Activated naive CD8-positive, alpha-beta T cell treated with anti-CD3 and anti-CD28 coated beads for 36 hours (primary cell): ENCODE measurements at regions not wholly inside any gene's neighbourhood (a gene's known extent, or its start where the extent isn't known, plus 50 kb on each side); places are given as distances from the start of the nearest gene placed in this dataset.
"Not testable (repeated sequence)": the region's sequence is repeated elsewhere in the genome, so short reads cannot be mapped to it uniquely, and the experiment has no call there.

ENCODE experiments used
- DNase-seq: peaks from one replicate; pipeline ENCODE4 v3.0.0; 2021
- H3K27ac Mint-ChIP-seq: one replicate; pipeline ENCODE4 v1.8.0; 2022; ENCODE audit warnings: mild to moderate bottlenecking, moderate library complexity, mixed read lengths
- H3K27me3 Mint-ChIP-seq: one replicate; pipeline ENCODE4 v1.8.0; 2022; ENCODE audit warnings: mild to moderate bottlenecking, mixed read lengths
- H3K36me3 Mint-ChIP-seq: one replicate; pipeline ENCODE4 v1.8.0; 2021; ENCODE audit warnings: mild to moderate bottlenecking, mixed read lengths
- H3K4me1 Mint-ChIP-seq: one replicate; pipeline ENCODE4 v1.8.0; 2021; ENCODE audit warnings: mixed read lengths
- H3K4me3 Mint-ChIP-seq: one replicate; pipeline ENCODE4 v1.8.0; 2022; ENCODE audit warnings: mild to moderate bottlenecking, moderate library complexity, mixed read lengths
- H3K9me3 Mint-ChIP-seq: one replicate; pipeline ENCODE4 v1.8.0; 2022; ENCODE audit warnings: mixed read lengths

DNA sequence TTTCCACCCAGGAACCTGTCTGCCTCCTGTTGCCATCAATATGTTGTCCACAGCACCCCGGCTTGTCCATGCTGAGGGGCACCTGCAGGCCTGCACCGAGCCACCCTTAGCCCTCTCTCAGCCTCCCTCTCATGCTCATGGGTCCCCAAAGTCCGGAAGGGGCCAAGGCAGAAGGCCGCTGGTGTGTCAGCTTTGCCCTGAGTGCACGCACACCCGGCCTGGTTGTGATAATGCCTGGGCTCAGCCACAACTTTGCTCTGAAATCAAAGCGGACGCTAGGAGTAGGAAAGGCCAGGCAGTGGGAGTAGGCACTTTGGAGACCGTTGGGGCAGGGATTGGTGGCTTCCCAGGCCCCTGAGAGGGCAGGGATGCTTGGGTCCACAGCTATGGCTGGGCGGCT, 201.8 kb upstream of the NUDT12 start:
- DNase-seq: no peak
- H3K4me1 Mint-ChIP-seq: no peaks in the 10 kb centered on the region
- no peaks in the 10 kb centered on the region for H3K27me3 Mint-ChIP-seq
- H3K4me3 Mint-ChIP-seq: no peak overlapping the region
- no peaks in the 10 kb centered on the region for H3K9me3 Mint-ChIP-seq
- no peak overlapping the region for H3K27ac Mint-ChIP-seq
- H3K36me3 Mint-ChIP-seq: no peaks in the 10 kb centered on the region

GRCh38 chr5:103758996-103759395, 196.4 kb upstream of the NUDT12 start:
- DNase-seq: no peak
- Mint-ChIP-seq H3K4me1 (no peaks in the 10 kb centered on the region), H3K9me3 (no peaks in the 10 kb centered on the region), H3K4me3 (no peak overlapping the region), H3K27me3 (no peaks in the 10 kb centered on the region), H3K36me3 (no peaks in the 10 kb centered on the region), H3K27ac (no peak overlapping the region)

DNA sequence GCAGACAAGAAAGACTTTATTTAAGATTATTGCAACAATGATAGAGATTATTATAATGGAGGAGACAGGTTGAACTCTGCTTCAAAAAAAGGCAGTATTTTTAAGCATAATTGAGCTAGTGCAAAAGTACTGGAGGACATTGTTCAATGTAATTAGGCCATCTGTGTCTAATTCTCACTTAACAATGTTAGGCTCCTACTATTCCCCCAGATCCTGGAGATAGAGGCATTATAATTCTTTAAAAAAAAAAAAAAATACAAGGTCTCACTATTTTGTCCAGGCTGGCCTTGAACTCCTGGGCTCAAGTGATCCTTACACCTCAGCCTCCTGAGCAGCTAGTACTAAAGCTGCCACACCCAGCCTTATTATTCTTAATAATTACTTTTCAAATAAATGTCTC, 193.4 kb upstream of the NUDT12 start:
- Mint-ChIP-seq H3K27me3 (no peaks in the 10 kb centered on the region), H3K36me3 (no peaks in the 10 kb centered on the region), H3K27ac (no peak overlapping the region), H3K4me1 (no peaks in the 10 kb centered on the region), H3K9me3 (no peaks in the 10 kb centered on the region), H3K4me3 (no peak overlapping the region)
- no peak for DNase-seq

DNA sequence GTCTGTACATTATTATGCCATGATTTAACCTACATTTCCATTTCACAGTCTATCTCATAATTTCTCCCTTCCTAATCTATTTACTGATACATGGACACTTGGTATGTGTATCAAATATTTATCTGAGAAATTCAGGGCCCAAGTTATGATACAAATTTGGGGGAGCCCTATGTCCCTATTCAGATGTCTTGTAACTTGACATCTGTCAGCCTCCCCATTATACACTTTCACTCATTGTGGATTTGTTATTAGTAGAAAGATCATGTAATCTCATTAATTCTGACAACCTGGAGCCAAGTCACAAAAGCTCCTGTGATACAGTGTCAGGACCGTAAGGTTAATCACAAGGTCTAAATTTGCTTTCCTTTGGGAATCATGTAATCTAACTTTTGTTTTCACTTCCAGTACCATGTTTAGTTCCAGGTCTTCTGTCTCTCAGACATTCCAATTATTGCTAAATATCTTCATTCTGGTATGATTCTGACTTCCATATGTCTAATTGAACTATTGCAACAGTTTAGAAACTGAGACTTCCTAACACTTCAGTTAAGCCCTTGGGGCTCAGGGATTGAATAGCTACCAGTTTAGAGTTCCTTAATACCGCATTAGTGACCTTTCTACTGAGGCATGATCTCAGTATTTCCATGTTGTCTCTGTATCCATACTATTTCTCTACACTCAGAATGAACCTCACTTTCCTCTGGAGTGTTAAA, 182.9 kb upstream of the NUDT12 start:
- peaks cover 4% of the 10 kb centered on the region for H3K9me3 Mint-ChIP-seq
- no peak for DNase-seq
- H3K4me1 Mint-ChIP-seq: no peaks in the 10 kb centered on the region
- no peak overlapping the region for H3K4me3 Mint-ChIP-seq
- H3K36me3 Mint-ChIP-seq: no peaks in the 10 kb centered on the region
- no peak overlapping the region for H3K27ac Mint-ChIP-seq
- H3K27me3 Mint-ChIP-seq: no peaks in the 10 kb centered on the region

GRCh38 chr5:103744159-103744558, 181.6 kb upstream of the NUDT12 start:
- Mint-ChIP-seq H3K4me1 (no peaks in the 10 kb centered on the region), H3K9me3 (peaks cover 6% of the 10 kb centered on the region), H3K36me3 (no peaks in the 10 kb centered on the region), H3K4me3 (no peak overlapping the region), H3K27ac (no peak overlapping the region), H3K27me3 (no peaks in the 10 kb centered on the region)
- DNase-seq: no peak

DNA sequence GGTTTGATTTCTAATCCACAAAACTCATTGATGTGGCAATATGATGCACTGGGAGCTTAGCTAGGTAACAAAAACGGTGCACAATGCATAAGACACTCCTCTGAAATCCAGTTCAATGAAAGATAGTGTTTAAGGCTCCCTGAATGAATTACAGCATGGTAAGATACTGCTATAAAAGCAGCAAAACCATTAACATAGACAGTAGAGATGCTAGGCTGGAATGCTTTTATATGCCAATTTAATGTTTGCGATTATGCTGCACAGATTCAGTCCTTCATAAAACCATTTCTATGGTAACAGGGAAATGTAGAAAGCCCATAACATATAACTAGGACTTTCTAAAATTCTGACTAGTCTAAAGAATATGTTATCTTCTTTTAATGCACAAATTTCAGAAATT, 180.8 kb upstream of the NUDT12 start:
- no peak for DNase-seq
- Mint-ChIP-seq H3K4me3 (no peak overlapping the region), H3K9me3 (peaks cover 6% of the 10 kb centered on the region), H3K36me3 (no peaks in the 10 kb centered on the region), H3K4me1 (no peaks in the 10 kb centered on the region), H3K27ac (no peak overlapping the region), H3K27me3 (no peaks in the 10 kb centered on the region)

- no peak overlapping the region for H3K27ac Mint-ChIP-seq
- no peaks in the 10 kb centered on the region for H3K36me3 Mint-ChIP-seq
- no peaks in the 10 kb centered on the region for H3K4me1 Mint-ChIP-seq
- H3K27me3 Mint-ChIP-seq: no peaks in the 10 kb centered on the region
- no peak overlapping the region for H3K4me3 Mint-ChIP-seq
- DNase-seq: no peak
- H3K9me3 Mint-ChIP-seq: peaks cover 1% of the 10 kb centered on the region
Measured at GRCh38 chr5:103741984-103742383, 179.4 kb upstream of the NUDT12 start.

GRCh38 chr5:103736343-103736742, 173.8 kb upstream of the NUDT12 start:
- not testable (repeated sequence) for H3K9me3 Mint-ChIP-seq, H3K4me1 Mint-ChIP-seq, H3K27me3 Mint-ChIP-seq, DNase-seq, H3K27ac Mint-ChIP-seq, H3K36me3 Mint-ChIP-seq, H3K4me3 Mint-ChIP-seq

- Mint-ChIP-seq H3K4me3 (no peak overlapping the region), H3K36me3 (no peaks in the 10 kb centered on the region), H3K4me1 (no peaks in the 10 kb centered on the region), H3K9me3 (peaks cover 4% of the 10 kb centered on the region), H3K27me3 (no peaks in the 10 kb centered on the region), H3K27ac (no peak overlapping the region)
- no peak for DNase-seq
Measured at GRCh38 chr5:103724271-103724670, 161.7 kb upstream of the NUDT12 start.

DNA sequence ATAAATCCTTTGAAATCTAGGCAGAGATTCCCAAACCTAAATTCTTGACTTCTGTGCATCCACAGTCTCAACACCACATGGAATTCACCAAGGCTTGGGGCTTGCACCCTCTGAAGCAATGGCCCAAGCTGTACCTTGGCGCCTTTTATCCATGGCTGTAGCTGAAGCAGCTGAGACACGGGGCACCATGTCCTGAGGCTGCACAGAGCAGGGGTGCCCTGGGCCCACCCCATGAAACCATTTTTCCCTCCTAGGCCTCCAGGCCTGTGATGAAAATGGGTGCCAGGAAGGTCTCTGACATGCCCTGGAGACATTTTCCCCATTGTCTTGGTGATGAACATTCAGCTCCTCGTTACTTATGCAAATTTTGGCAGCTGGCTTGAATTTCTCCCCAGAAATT, 158.6 kb upstream of the NUDT12 start:
- no peaks in the 10 kb centered on the region for H3K27me3 Mint-ChIP-seq
- no peak for DNase-seq
- no peaks in the 10 kb centered on the region for H3K4me1 Mint-ChIP-seq
- H3K27ac Mint-ChIP-seq: no peak overlapping the region
- H3K4me3 Mint-ChIP-seq: no peak overlapping the region
- H3K36me3 Mint-ChIP-seq: no peaks in the 10 kb centered on the region
- peaks cover 4% of the 10 kb centered on the region for H3K9me3 Mint-ChIP-seq

- Mint-ChIP-seq H3K9me3 (peaks cover 4% of the 10 kb centered on the region), H3K27me3 (no peaks in the 10 kb centered on the region), H3K4me3 (no peak overlapping the region), H3K36me3 (no peaks in the 10 kb centered on the region), H3K27ac (no peak overlapping the region), H3K4me1 (no peaks in the 10 kb centered on the region)
- no peak for DNase-seq
Measured at GRCh38 chr5:103718108-103718507, 155.5 kb upstream of the NUDT12 start.

DNA sequence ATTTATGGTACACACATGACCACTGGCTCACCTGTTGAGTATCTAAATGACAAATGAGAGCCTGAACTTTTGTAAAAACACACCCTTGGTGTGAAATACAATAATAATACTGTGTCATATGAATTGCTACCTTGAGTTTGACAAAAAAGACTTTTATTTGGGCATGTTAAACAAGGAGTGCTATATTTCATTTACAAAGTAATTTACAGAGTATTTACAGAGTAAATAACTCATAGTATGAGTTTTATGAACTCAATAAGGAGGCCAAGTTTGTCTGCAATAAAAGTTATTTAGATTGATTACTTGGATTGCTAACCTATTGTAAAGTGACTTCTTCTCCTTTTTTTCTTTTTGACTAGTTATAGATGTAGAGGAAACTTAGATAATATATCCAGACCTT, 146.0 kb upstream of the NUDT12 start:
- DNase-seq: no peak
- Mint-ChIP-seq H3K27ac (no peak overlapping the region), H3K36me3 (no peaks in the 10 kb centered on the region), H3K4me1 (no peaks in the 10 kb centered on the region), H3K27me3 (peaks cover 3% of the 10 kb centered on the region), H3K9me3 (no peaks in the 10 kb centered on the region), H3K4me3 (no peak overlapping the region)

DNA sequence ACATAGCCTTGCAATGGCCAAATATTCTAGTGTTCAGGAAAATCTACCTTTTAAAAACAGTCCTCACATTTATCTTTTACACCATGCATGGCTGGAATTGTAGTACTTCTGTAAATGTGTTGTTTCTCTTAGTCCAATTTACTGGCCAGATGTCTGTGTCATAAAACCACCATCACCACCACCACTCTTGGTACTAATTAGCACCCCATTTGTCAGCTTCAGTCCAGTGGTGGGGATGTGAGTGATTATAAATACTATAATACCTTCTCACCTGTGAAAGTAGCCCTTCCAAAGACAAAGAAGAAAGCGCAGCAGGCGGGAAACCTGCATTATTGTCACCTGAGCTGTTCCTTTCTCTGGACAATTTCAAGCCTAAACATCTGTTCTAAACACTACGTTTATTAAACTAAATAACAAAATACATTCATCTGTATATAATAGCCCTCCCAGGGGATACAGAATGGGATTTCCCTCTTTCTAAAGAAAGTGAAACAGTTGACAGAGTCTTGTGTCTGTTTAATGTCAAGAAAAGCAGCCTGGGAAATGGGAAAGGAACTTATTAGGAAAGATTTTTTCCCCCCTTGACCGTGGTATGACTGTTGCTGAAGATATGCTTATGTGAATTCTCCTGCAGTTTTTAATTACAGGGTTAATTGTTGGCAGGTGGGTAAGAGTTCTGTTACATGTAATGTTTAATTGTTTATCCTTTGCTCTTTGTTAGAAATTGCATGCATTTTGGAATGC, 144.5 kb upstream of the NUDT12 start:
- peaks cover 3% of the 10 kb centered on the region for H3K27me3 Mint-ChIP-seq
- DNase-seq: no peak
- H3K4me3 Mint-ChIP-seq: no peak overlapping the region
- no peaks in the 10 kb centered on the region for H3K36me3 Mint-ChIP-seq
- peaks cover 2% of the 10 kb centered on the region for H3K9me3 Mint-ChIP-seq
- H3K4me1 Mint-ChIP-seq: no peaks in the 10 kb centered on the region
- no peak overlapping the region for H3K27ac Mint-ChIP-seq

- H3K4me3 Mint-ChIP-seq: no peak overlapping the region
- no peak overlapping the region for H3K27ac Mint-ChIP-seq
- H3K4me1 Mint-ChIP-seq: no peaks in the 10 kb centered on the region
Measured at GRCh38 chr5:103703617-103704016, 141.0 kb upstream of the NUDT12 start.

GRCh38 chr5:103693517-103693916, 130.9 kb upstream of the NUDT12 start:
- H3K4me3 Mint-ChIP-seq: no peak overlapping the region
- no peaks in the 10 kb centered on the region for H3K4me1 Mint-ChIP-seq
- no peaks in the 10 kb centered on the region for H3K36me3 Mint-ChIP-seq
- no peaks in the 10 kb centered on the region for H3K9me3 Mint-ChIP-seq
- no peak for DNase-seq
- no peak overlapping the region for H3K27ac Mint-ChIP-seq
- peaks cover 4% of the 10 kb centered on the region for H3K27me3 Mint-ChIP-seq

More at GRCh38 chr5:103703617-103704016, 141.0 kb upstream of the NUDT12 start:
- no peak for DNase-seq
- Mint-ChIP-seq H3K27me3 (peaks cover 3% of the 10 kb centered on the region), H3K9me3 (peaks cover 2% of the 10 kb centered on the region), H3K36me3 (no peaks in the 10 kb centered on the region)

- Mint-ChIP-seq H3K27me3 (peaks cover 4% of the 10 kb centered on the region), H3K9me3 (no peaks in the 10 kb centered on the region), H3K27ac (no peak overlapping the region), H3K4me3 (no peak overlapping the region), H3K36me3 (no peaks in the 10 kb centered on the region), H3K4me1 (no peaks in the 10 kb centered on the region)
- no peak for DNase-seq
Measured at GRCh38 chr5:103690676-103691075, 128.1 kb upstream of the NUDT12 start.
